ENCODE measurements at regions not wholly inside any gene's neighbourhood (a gene's known extent, or its start where the extent isn't known, plus 50 kb on each side); places are given as distances from the start of the nearest gene placed in this dataset.

GRCh38 chr7:27345164-27345887, 102.7 kb downstream of the EVX1 start:
- no peaks in the 10 kb centered on the region for H3K79me2 ChIP-seq (ENCODE audit: control insufficient read depth in 1 of 2, insufficient read depth in 2 of 2, low read length in 2 of 2)
- H4K20me1 ChIP-seq (replicated peaks in 1 of 2; ENCODE audit: control insufficient read depth in 1 of 2, insufficient read depth in 2 of 2, low read length in 2 of 2): no peaks in the 10 kb centered on the region
- no peak overlapping the region for H2BK5ac ChIP-seq (ENCODE audit: low read depth, low read length)
- no peak overlapping the region for H2AK5ac ChIP-seq (ENCODE audit: low read depth, low read length)
- 79% methylated on average over 3 of the region's 3 CpGs; no CpG with 5 or more reads in 1 of the 2 experiments for WGBS, 2 experiments (ENCODE audit: extremely low coverage in 1 of 2, insufficient coverage in 1 of 2, insufficient read length in 1 of 2, insufficient replicate concordance in 2 of 2, low coverage in 1 of 2, low lambda C conversion rate in 2 of 2, missing lambda C conversion rate in 1 of 2)
- H3K36me3 ChIP-seq (ENCODE audit: control insufficient read depth in 2 of 4, insufficient read depth in 4 of 4, low read length in 3 of 4): no peaks in the 10 kb centered on the region
- no peak overlapping the region for H2BK120ac ChIP-seq (replicated peaks; ENCODE audit: low read depth, low read length)
- POLR2A ChIA-PET (ENCODE audit: partially characterized antibody): interaction anchor here (0.6 kb wide), 1 partner anchor 10 kb away, joined by 3 read pairs; no protein-coding TSS in a partner anchor
- H3K27ac ChIP-seq (ENCODE audit: low read depth, low read length): no peak overlapping the region
- H4K5ac ChIP-seq (ENCODE audit: insufficient read length, low read depth, low read length): no peak overlapping the region
- no peak overlapping the region for H2BK12ac ChIP-seq (ENCODE audit: low read depth, low read length)
- H2BK15ac ChIP-seq (ENCODE audit: low read length): no peak overlapping the region
- H3K23me2 ChIP-seq (ENCODE audit: low read depth, low read length): no peaks in the 10 kb centered on the region
- H3K79me1 ChIP-seq (ENCODE audit: low read depth, low read length): no peaks in the 10 kb centered on the region
- no peak overlapping the region for H3K23ac ChIP-seq (ENCODE audit: insufficient read length)
- H3K4me3 ChIP-seq (ENCODE audit: extremely low read depth in 1 of 4, insufficient read depth in 2 of 4, low read depth in 3 of 4, low read length in 4 of 4): no peak overlapping the region
- H3K56ac ChIP-seq (replicated peaks; ENCODE audit: insufficient read length, low read depth, low read length): no peak overlapping the region
- no peak overlapping the region for H3K18ac ChIP-seq (ENCODE audit: extremely low read depth, low read length)
- no peak overlapping the region for H2BK20ac ChIP-seq (ENCODE audit: low read length)
- H3K14ac ChIP-seq (ENCODE audit: insufficient read length): no peak overlapping the region
- no peak overlapping the region for H4K8ac ChIP-seq (ENCODE audit: extremely low read depth, insufficient read depth, low read length)
- no peak overlapping the region for H3K4ac ChIP-seq (replicated peaks; ENCODE audit: insufficient read length, low read depth, low read length)
- no peak overlapping the region for H4K91ac ChIP-seq (replicated peaks; ENCODE audit: insufficient read length, low read length)
- H3K4me1 ChIP-seq (replicated peaks in 1 of 4; ENCODE audit: control insufficient read depth in 3 of 4, insufficient read depth in 4 of 4, low read length in 3 of 4): peaks cover 0 to 7% (median 1%) of the 10 kb centered on the region in 4 experiments; a peak in 2 of 7 replicates
- DNase-seq (ENCODE audit: low read depth in 1 of 2, low spot score in 2 of 2): no peak
- H3K4me2 ChIP-seq (ENCODE audit: insufficient read depth in 1 of 2, low read depth in 2 of 2, low read length in 2 of 2): no peak overlapping the region
- no peaks in the 10 kb centered on the region for H3K9me3 ChIP-seq (ENCODE audit: insufficient read depth in 2 of 2, low read depth in 1 of 2, low read length in 1 of 2)
- no peak overlapping the region for H2AFZ ChIP-seq (ENCODE audit: low read length)
- FAIRE-seq: no peak
- H3K27me3 ChIP-seq (replicated peaks in 1 of 4; ENCODE audit: control insufficient read depth in 3 of 4, extremely low read depth in 1 of 4, insufficient read depth in 3 of 4, low read length in 3 of 4): no peaks in the 10 kb centered on the region
- no peak overlapping the region for H3K9ac ChIP-seq (replicated peaks in 1 of 4; ENCODE audit: extremely low read depth in 1 of 4, low read depth in 3 of 4, low read length in 3 of 4)
- CTCF ChIA-PET (ENCODE audit: partially characterized antibody): interaction anchor here (0.6 to 3.2 kb wide), 7 partner anchors 10 to 528 kb away, joined by 3 to 14 read pairs (median 4); no protein-coding TSS in a partner anchor
- TF ChIP-seq BACH1 (IDR thresholded peaks at IDR 0.05; ENCODE audit: low read length) (peak; percentile 93), EZH2 (IDR thresholded peaks at IDR 0.05; ENCODE audit: low read depth, low read length, severe bottlenecking) (no peak), MAFK (IDR thresholded peaks at IDR 0.05; ENCODE audit: low read depth, low read length) (peak; percentile 99)
